HG02885 (cell line): ENCODE measurements at regions not wholly inside any gene's neighbourhood (a gene's known extent, or its start where the extent isn't known, plus 50 kb on each side); places are given as distances from the start of the nearest gene placed in this dataset.
A peak's percentile ranks its signal among the peaks of the same experiment; 100 is the strongest.
"Not testable (repeated sequence)": the region's sequence is repeated elsewhere in the genome, so short reads cannot be mapped to it uniquely, and the experiment has no call there.

ENCODE experiments used
- ATAC-seq: cut with Tn5 transposase; IDR thresholded peaks from one replicate; pipeline ENCODE4 v1.9.1; 2021; ENCODE audit warnings: mild to moderate bottlenecking; ENCODE audit not compliant: unreplicated experiment, poor library complexity

GRCh38 chr2:138066139-138066806, 102.0 kb downstream of the HNMT start:
- ATAC-seq: no peak

- ATAC-seq: no peak
These were observed 102.6 kb downstream of the HNMT start for GRCh38 chr2:138066841-138067240.

GRCh38 chr2:138068669-138069068, 104.4 kb downstream of the HNMT start:
- ATAC-seq: not testable (repeated sequence)

GRCh38 chr2:138071042-138071719, 106.9 kb downstream of the HNMT start:
- not testable (repeated sequence) for ATAC-seq

GRCh38 chr2:138071720-138072719, 107.7 kb downstream of the HNMT start:
- no peak for ATAC-seq

- ATAC-seq: no peak
These were observed 113.9 kb downstream of the HNMT start for GRCh38 chr2:138078153-138078552.

GRCh38 chr2:138079976-138080375, 115.7 kb downstream of the HNMT start:
- ATAC-seq: no peak

GRCh38 chr2:138081225-138082073, 117.2 kb downstream of the HNMT start:
- no peak for ATAC-seq

GRCh38 chr2:138084206-138084605, 119.9 kb downstream of the HNMT start:
- no peak for ATAC-seq

GRCh38 chr2:138085441-138085840, 121.2 kb downstream of the HNMT start:
- not testable (repeated sequence) for ATAC-seq

GRCh38 chr2:138086576-138086975, 122.3 kb downstream of the HNMT start:
- ATAC-seq: no peak

- no peak for ATAC-seq
These were observed 123.7 kb downstream of the HNMT start for GRCh38 chr2:138087751-138088593.

GRCh38 chr2:138090330-138090729, 126.1 kb downstream of the HNMT start:
- peak; percentile 84 for ATAC-seq

- ATAC-seq: no peak
These were observed 129.2 kb downstream of the HNMT start for GRCh38 chr2:138093455-138093854.

GRCh38 chr2:138094031-138094430, 129.8 kb downstream of the HNMT start:
- ATAC-seq: no peak

GRCh38 chr2:138095336-138095735, 131.1 kb downstream of the HNMT start:
- no peak for ATAC-seq

- ATAC-seq: not testable (repeated sequence)
These were observed 135.0 kb downstream of the HNMT start for GRCh38 chr2:138099288-138099687.

- no peak for ATAC-seq
These were observed 137.4 kb downstream of the HNMT start for GRCh38 chr2:138101718-138102117.

- ATAC-seq: no peak
These were observed 138.4 kb downstream of the HNMT start for GRCh38 chr2:138102664-138103063.
